H1 (cell line): ENCODE measurements at regions not wholly inside any gene's neighbourhood (a gene's known extent, or its start where the extent isn't known, plus 50 kb on each side); places are given as distances from the start of the nearest gene placed in this dataset.

Experiments
- CTCF ChIA-PET: fragments of 300-600 bp; sonication (Branson Sonifier 250); formaldehyde crosslinking; loops from one replicate; lab custom pipeline; 2021; ENCODE audit not compliant: partially characterized antibody; lab: Charles Lee
- POLR2A ChIA-PET: fragments of 300-600 bp; sonication (Branson Sonifier 250); formaldehyde crosslinking; loops from one replicate; lab custom pipeline; 2021; ENCODE audit warnings: inconsistent platforms; ENCODE audit not compliant: partially characterized antibody; lab: Charles Lee
- DNase-seq, 2 experiments: peaks; one replicate each; pipeline versions ENCODE4 v3.0.0 to v3.0.0-alpha.2; 2010 to 2022; ENCODE audit warnings: low spot score in 2 of 2, low read depth in 1 of 2, mixed read lengths in 1 of 2
- FAIRE-seq: peaks from 2 replicates; lab custom pipeline; 2011; peaks lifted over from hg19 to GRCh38; lab: Jason Lieb, UNC
- H2AFZ ChIP-seq: 2 replicates; pipeline ENCODE4 v1.8.1; 2012; ENCODE audit warnings: low read length, inconsistent platforms
- H2AK5ac ChIP-seq: 2 replicates; pipeline ENCODE4 v1.6.1; 2013; ENCODE audit warnings: low read depth, low read length
- H2BK120ac ChIP-seq: replicated peaks from 2 replicates; pipeline ENCODE3; 2013; ENCODE audit warnings: low read depth, low read length, inconsistent platforms
- H2BK12ac ChIP-seq: 2 replicates; pipeline ENCODE4 v1.6.1; 2013; ENCODE audit warnings: low read depth, low read length
- H2BK15ac ChIP-seq: 2 replicates; pipeline ENCODE4 v1.6.1; 2013; ENCODE audit warnings: low read length
- H2BK20ac ChIP-seq: 2 replicates; pipeline ENCODE4 v1.6.1; 2013; ENCODE audit warnings: low read length
- H2BK5ac ChIP-seq: 2 replicates; pipeline ENCODE4 v1.6.1; 2013; ENCODE audit warnings: low read depth, low read length
- H3K14ac ChIP-seq: 2 replicates; pipeline ENCODE4 v1.6.1; 2013; ENCODE audit warnings: inconsistent platforms; ENCODE audit not compliant: insufficient read length
- H3K18ac ChIP-seq: 2 replicates; pipeline ENCODE4 v1.6.1; 2013; ENCODE audit warnings: low read length; ENCODE audit errors: extremely low read depth
- H3K23ac ChIP-seq: 2 replicates; pipeline ENCODE4 v1.6.1; 2013; ENCODE audit warnings: inconsistent platforms; ENCODE audit not compliant: insufficient read length
- H3K23me2 ChIP-seq: 2 replicates; pipeline ENCODE4 v1.6.1; 2013; ENCODE audit warnings: low read depth, low read length
- H3K27ac ChIP-seq: 2 replicates; pipeline ENCODE4 v1.6.1; 2011; ENCODE audit warnings: low read depth, low read length, inconsistent platforms
- H3K27me3 ChIP-seq, 4 experiments: replicated peaks in 1 of 4; 1 replicate in 1 of 4; 2 replicates in 3 of 4; pipeline versions ENCODE4 v1.6.1 to v1.8.1; 2011 to 2013; ENCODE audit warnings: low read length in 3 of 4, mild to moderate bottlenecking in 3 of 4, inconsistent platforms in 2 of 4, mixed read lengths in 2 of 4, moderate library complexity in 1 of 4; ENCODE audit not compliant: control insufficient read depth in 3 of 4, insufficient read depth in 3 of 4; ENCODE audit errors: extremely low read depth in 1 of 4
- H3K36me3 ChIP-seq, 4 experiments: 2 replicates each; pipeline versions ENCODE4 v1.6.1 to v1.8.1; 2011 to 2013; ENCODE audit warnings: mild to moderate bottlenecking in 4 of 4, low read length in 3 of 4, moderate library complexity in 2 of 4, control low read depth in 1 of 4, inconsistent platforms in 1 of 4; ENCODE audit not compliant: insufficient read depth in 4 of 4, control insufficient read depth in 2 of 4
- H3K4ac ChIP-seq: replicated peaks from 2 replicates; pipeline ENCODE3; 2013; ENCODE audit warnings: low read length, low read depth, mixed read lengths, inconsistent platforms; ENCODE audit not compliant: insufficient read length
- H3K4me1 ChIP-seq, 4 experiments: replicated peaks in 1 of 4; 1 replicate in 1 of 4; 2 replicates in 3 of 4; pipeline versions ENCODE4 v1.6.1 to v1.8.1; 2011 to 2013; ENCODE audit warnings: low read length in 3 of 4, inconsistent platforms in 2 of 4, mixed read lengths in 1 of 4; ENCODE audit not compliant: insufficient read depth in 4 of 4, control insufficient read depth in 3 of 4
- H3K4me2 ChIP-seq, 2 experiments: 2 replicates each; pipeline versions ENCODE4 v1.6.1 to v1.8.1; 2011 to 2013; ENCODE audit warnings: low read depth in 2 of 2, low read length in 2 of 2, control low read depth in 1 of 2, inconsistent platforms in 1 of 2, mild to moderate bottlenecking in 1 of 2; ENCODE audit not compliant: insufficient read depth in 1 of 2
- H3K4me3 ChIP-seq, 4 experiments: fragments of 200-600, 300-600 bp in 1 of 4; sonication (generic), shearing (Covaris generic), sonication (Bioruptor Twin) in 1 of 4; 2 replicates each; pipeline versions ENCODE4 v1.5.1 to v1.8.1; 2011 to 2016; ENCODE audit warnings: low read length in 4 of 4, low read depth in 3 of 4, control low read depth in 2 of 4, inconsistent platforms in 2 of 4, mild to moderate bottlenecking in 2 of 4, mixed read lengths in 1 of 4, moderate library complexity in 1 of 4; ENCODE audit not compliant: insufficient read depth in 2 of 4; ENCODE audit errors: extremely low read depth in 1 of 4
- H3K56ac ChIP-seq: replicated peaks from 2 replicates; pipeline ENCODE3; 2013; ENCODE audit warnings: low read depth, mild to moderate bottlenecking, mixed read lengths, low read length, inconsistent platforms; ENCODE audit not compliant: insufficient read length
- H3K79me1 ChIP-seq: 2 replicates; pipeline ENCODE4 v1.6.1; 2013; ENCODE audit warnings: low read depth, low read length, control low read depth
- H3K79me2 ChIP-seq, 2 experiments: 2 replicates each; pipeline versions ENCODE4 v1.6.1 to v1.8.1; 2012 to 2013; ENCODE audit warnings: low read length in 2 of 2, mild to moderate bottlenecking in 2 of 2, inconsistent platforms in 1 of 2; ENCODE audit not compliant: insufficient read depth in 2 of 2, control insufficient read depth in 1 of 2
- H3K9ac ChIP-seq, 4 experiments: replicated peaks in 1 of 4; 1 replicate in 1 of 4; 2 replicates in 3 of 4; pipeline versions ENCODE4 v1.6.1 to v1.8.1; 2011 to 2013; ENCODE audit warnings: low read depth in 3 of 4, low read length in 3 of 4, control low read depth in 2 of 4, mild to moderate bottlenecking in 2 of 4, moderate library complexity in 2 of 4, inconsistent platforms in 1 of 4; ENCODE audit errors: extremely low read depth in 1 of 4
- H3K9me3 ChIP-seq, 2 experiments: 2 replicates each; pipeline versions ENCODE4 v1.6.1 to v1.8.1; 2012 to 2013; ENCODE audit warnings: mild to moderate bottlenecking in 2 of 2, moderate library complexity in 2 of 2, control low read depth in 1 of 2, inconsistent platforms in 1 of 2, low read depth in 1 of 2, low read length in 1 of 2, mixed read lengths in 1 of 2; ENCODE audit not compliant: insufficient read depth in 2 of 2
- H4K20me1 ChIP-seq, 2 experiments: replicated peaks in 1 of 2; 2 replicates each; pipeline versions ENCODE3 to v1.8.1; 2011 to 2013; ENCODE audit warnings: inconsistent platforms in 2 of 2, low read length in 2 of 2, mild to moderate bottlenecking in 1 of 2; ENCODE audit not compliant: insufficient read depth in 2 of 2, control insufficient read depth in 1 of 2
- H4K5ac ChIP-seq: 2 replicates; pipeline ENCODE4 v1.6.1; 2013; ENCODE audit warnings: low read length, low read depth, mixed read lengths, inconsistent platforms; ENCODE audit not compliant: insufficient read length
- H4K8ac ChIP-seq: 2 replicates; pipeline ENCODE4 v1.8.0; 2013; ENCODE audit warnings: mild to moderate bottlenecking, moderate library complexity, low read length, inconsistent platforms; ENCODE audit not compliant: insufficient read depth; ENCODE audit errors: extremely low read depth
- H4K91ac ChIP-seq: replicated peaks from 2 replicates; pipeline ENCODE3; 2013; ENCODE audit warnings: low read length, mixed read lengths, inconsistent platforms; ENCODE audit not compliant: insufficient read length
- ASH2L ChIP-seq: fragments of 200-600, 300-600 bp; sonication (generic); IDR thresholded peaks from one replicate; pipeline ENCODE4 v1.7.1; 2017; ENCODE audit warnings: low read length
- BRCA1 ChIP-seq: IDR thresholded peaks from 2 replicates; pipeline ENCODE4 v1.6.1; 2012; ENCODE audit warnings: low read depth, low read length, improper control_type of control experiment
- CHD1 ChIP-seq: IDR thresholded peaks from 2 replicates; pipeline ENCODE4 v1.6.1; 2012; ENCODE audit warnings: low read depth, low read length, improper control_type of control experiment
- E2F6 ChIP-seq: IDR thresholded peaks from 2 replicates; pipeline ENCODE4 v1.6.1; 2012; ENCODE audit warnings: inconsistent platforms
- FOSL1 ChIP-seq: IDR thresholded peaks from 2 replicates; pipeline ENCODE4 v1.6.1; 2011; ENCODE audit warnings: mild to moderate bottlenecking, low read depth, low read length, moderate library complexity; ENCODE audit not compliant: insufficient read depth
- GTF2F1 ChIP-seq: IDR thresholded peaks from 2 replicates; pipeline ENCODE4 v1.6.1; 2012; ENCODE audit warnings: low read depth, low read length, improper control_type of control experiment, borderline replicate concordance
- JUND ChIP-seq: IDR thresholded peaks from 2 replicates; pipeline ENCODE4 v1.6.1; 2011; ENCODE audit warnings: mild to moderate bottlenecking, improper control_type of control experiment, low read length
- KDM4A ChIP-seq: IDR thresholded peaks from one replicate; pipeline ENCODE4 v1.7.1; 2012; ENCODE audit warnings: low read depth, mild to moderate bottlenecking, moderate library complexity, low read length, inconsistent platforms; ENCODE audit not compliant: severe bottlenecking
- RAD21 ChIP-seq, 2 experiments: IDR thresholded peaks in 1 of 2; conservative IDR thresholded peaks in 1 of 2; 2 replicates each; pipeline ENCODE4 v1.6.1; 2011; ENCODE audit warnings: low read depth in 2 of 2, low read length in 2 of 2, improper control_type of control experiment in 1 of 2, inconsistent platforms in 1 of 2, mild to moderate bottlenecking in 1 of 2, moderate library complexity in 1 of 2
- SRF ChIP-seq: IDR thresholded peaks from 2 replicates; pipeline ENCODE4 v1.6.1; 2011; ENCODE audit warnings: mild to moderate bottlenecking, low read depth, low read length, moderate library complexity
- TCF12 ChIP-seq: IDR thresholded peaks from 2 replicates; pipeline ENCODE4 v1.6.1; 2011; ENCODE audit warnings: low read depth, mild to moderate bottlenecking, low read length
- WGBS, 2 experiments: shearing (Covaris generic) in 1 of 2; methylation state at CpG; one replicate each; pipeline versions ENCODE4 v1.1.6 to v1.1.7; 2013 to 2015; ENCODE audit warnings: low lambda C conversion rate in 2 of 2, mixed read lengths in 2 of 2, inconsistent platforms in 1 of 2, low coverage in 1 of 2, missing lambda C conversion rate in 1 of 2; ENCODE audit not compliant: insufficient replicate concordance in 2 of 2, insufficient coverage in 1 of 2, insufficient read length in 1 of 2; ENCODE audit errors: extremely low coverage in 1 of 2, missing lambda C conversion rate in 1 of 2; 5-methylcytosine and 5-hydroxymethylcytosine counted together

- Histone ChIP-seq H2BK12ac (no peak overlapping the region), H4K20me1 (no peaks in the 10 kb centered on the region), H3K9ac (no peak overlapping the region), H2AK5ac (no peak overlapping the region), H3K79me1 (no peaks in the 10 kb centered on the region), H2BK120ac (no peak overlapping the region), H4K5ac (no peak overlapping the region), H3K36me3 (no peaks in the 10 kb centered on the region), H3K4me3 (no peak overlapping the region), H3K56ac (no peak overlapping the region), H4K91ac (no peak overlapping the region), H3K4ac (no peak overlapping the region), H3K79me2 (no peaks in the 10 kb centered on the region), H3K18ac (no peak overlapping the region), H3K23me2 (no peaks in the 10 kb centered on the region), H3K23ac (no peak overlapping the region), H3K27me3 (peaks cover 0 to 1% (median 0%) of the 10 kb centered on the region in 4 experiments; a peak in 1 of 7 replicates), H3K4me2 (no peak overlapping the region), H4K8ac (no peak overlapping the region), H2AFZ (no peak overlapping the region), H2BK20ac (no peak overlapping the region), H2BK15ac (no peak overlapping the region), H2BK5ac (no peak overlapping the region), H3K27ac (no peak overlapping the region), H3K14ac (no peak overlapping the region), H3K9me3 (no peaks in the 10 kb centered on the region), H3K4me1 (no peaks in the 10 kb centered on the region)
- CTCF ChIA-PET = interaction anchor here (0.6 to 1.8 kb wide), 2 partner anchors 20 to 581 kb away, joined by 3 to 8 read pairs; no protein-coding TSS in a partner anchor
- POLR2A ChIA-PET = no interaction called here
- FAIRE-seq = no peak
- no peak for DNase-seq
- WGBS, 2 experiments = 89% methylated on average over 7 of the region's 7 CpGs; no CpG with 5 or more reads in 1 of the 2 experiments
- TF ChIP-seq FOSL1 (no peak), GTF2F1 (no peak), ASH2L (no peak), KDM4A (no peak), TCF12 (no peak), JUND (no peak), RAD21 (IDR thresholded peaks at IDR 0.05 in 1 of 2, conservative IDR thresholded peaks at IDR 0.05 in 1 of 2; ENCODE audit: low read depth in 2 of 2, low read length in 2 of 2) (no peak), SRF (no peak), E2F6 (no peak), BRCA1 (no peak), CHD1 (no peak)
Measured at GRCh38 chr11:128302425-128303186, 284.8 kb downstream of the ETS1 start.
